Stomach (tissue), 8 donors: ENCODE measurements at regions not wholly inside any gene's neighbourhood (a gene's known extent, or its start where the extent isn't known, plus 50 kb on each side); places are given as distances from the start of the nearest gene placed in this dataset.
"Not testable (repeated sequence)": the region's sequence is repeated elsewhere in the genome, so short reads cannot be mapped to it uniquely, and the experiment has no call there.

ENCODE experiments used
- DNase-seq, 2 donors: peaks; one replicate each; pipeline versions ENCODE4 v3.0.0 to v3.0.0-alpha.2; 2013 to 2019
- H3K27ac ChIP-seq, 5 donors: fragments of 200-600 bp in 4 of 5; sonication (generic) in 4 of 5; one replicate each; pipeline ENCODE4 v1.5.1; 2013 to 2019; ENCODE audit warnings: mild to moderate bottlenecking in 1 of 5, moderate library complexity in 1 of 5
- H3K27me3 ChIP-seq, 3 donors: fragments of 200-600 bp; sonication (generic); one replicate each; pipeline ENCODE4 v1.5.1; 2017 to 2019; ENCODE audit warnings: mixed run types in 1 of 3
- H3K36me3 ChIP-seq, 4 donors: fragments of 200-600 bp; sonication (generic); 1 replicate in 3 of 4; 2 replicates in 1 of 4; pipeline ENCODE4 v1.5.1; 2016 to 2019
- H3K4me1 ChIP-seq, 4 donors: fragments of 200-600 bp; sonication (generic); one replicate each; pipeline ENCODE4 v1.5.1; 2016 to 2019
- H3K4me3 ChIP-seq, 4 donors: fragments of 200-600 bp; sonication (generic) in 3 of 4; one replicate each; pipeline ENCODE4 v1.5.1; 2016 to 2019; ENCODE audit warnings: mild to moderate bottlenecking in 1 of 4
- H3K9me3 ChIP-seq, 4 donors: fragments of 200-600 bp; sonication (generic); one replicate each; pipeline ENCODE4 v1.5.1; 2016 to 2019
- CTCF ChIP-seq, 7 experiments: fragments of 450-650 bp in 4 of 7; fragments of 200-600 bp in 3 of 7; sonication (generic) in 3 of 7; IDR thresholded peaks; one replicate each; pipeline ENCODE4 v1.5.1; 2016 to 2019; ENCODE audit warnings: antibody characterized with exemption in 7 of 7, control low read depth in 2 of 7, mild to moderate bottlenecking in 1 of 7
- EP300 ChIP-seq: sonication (generic); formaldehyde crosslinking; IDR thresholded peaks from one replicate; pipeline ENCODE4 v1.6.1; 2017; ENCODE audit warnings: antibody characterized with exemption
- POLR2A ChIP-seq, 4 donors: fragments of 450-650 bp; IDR thresholded peaks; one replicate each; pipeline ENCODE4 v1.6.1; 2016; ENCODE audit warnings: antibody characterized with exemption in 4 of 4, control low read depth in 2 of 4, mild to moderate bottlenecking in 1 of 4, moderate library complexity in 1 of 4
- POLR2AphosphoS5 ChIP-seq, 3 donors: sonication (generic); formaldehyde crosslinking; IDR thresholded peaks; one replicate each; pipeline ENCODE4 v1.6.1; 2016; ENCODE audit warnings: antibody characterized with exemption in 3 of 3
- WGBS, 5 donors: extraction: QIAGEN DNeasy Blood & Tissue Kit in 3 of 5; methylation state at CpG; one replicate each; pipeline versions ENCODE4 v1.1.5 to v1.1.7; 2013 to 2018; 5-methylcytosine and 5-hydroxymethylcytosine counted together
- intact Hi-C: fragments of 100-400 bp; cut with DNase I; formaldehyde crosslinking; loops from one replicate; pipeline ENCODE4 v1.15.1; 2023; ENCODE audit warnings: low total_unique reads
- donor health status: healthy with polysubstance abuse.
- donor health status: Bipolar disorder and iron deficiency.
- donor health status: healthy.

GRCh38 chr13:44676534-44676933 lies 100.4 kb upstream of the TSC22D1 start:
- Histone ChIP-seq H3K36me3 (no peaks in the 10 kb centered on the region), H3K27me3 (no peaks in the 10 kb centered on the region), H3K9me3 (no peaks in the 10 kb centered on the region), H3K4me3 (no peak overlapping the region), H3K4me1 (no peaks in the 10 kb centered on the region), H3K27ac (no peak overlapping the region)
- no peak for DNase-seq
- 59 to 69% (median 66%) methylated on average over 3 of the region's 3 CpGs for WGBS, 5 donors
- intact Hi-C loops: no loop called here
- TF ChIP-seq POLR2AphosphoS5 (IDR thresholded peaks at IDR 0.05) (no peak), POLR2A (IDR thresholded peaks at IDR 0.05) (no peak), EP300 (no peak), CTCF (IDR thresholded peaks at IDR 0.05) (no peak)

GRCh38 chr13:44669534-44669933 lies 93.4 kb upstream of the TSC22D1 start:
- intact Hi-C loops: no loop called here
- no peak for DNase-seq
- 82 to 89% (median 86%) methylated on average over 4 of the region's 4 CpGs for WGBS, 5 donors

GRCh38 chr13:44668688-44669087 lies 92.6 kb upstream of the TSC22D1 start:
- Histone ChIP-seq H3K4me1 (peaks cover 0 to 9% (median 0%) of the 10 kb centered on the region in 4 donors), H3K27me3 (no peaks in the 10 kb centered on the region), H3K27ac (no peak overlapping the region), H3K4me3 (no peak overlapping the region), H3K9me3 (no peaks in the 10 kb centered on the region), H3K36me3 (no peaks in the 10 kb centered on the region)
- TF ChIP-seq POLR2AphosphoS5 (IDR thresholded peaks at IDR 0.05) (no peak), CTCF (IDR thresholded peaks at IDR 0.05) (no peak), POLR2A (IDR thresholded peaks at IDR 0.05) (no peak), EP300 (no peak)
- DNase-seq: no peak
- WGBS, 5 donors: 60 to 76% (median 67%) methylated on average over 2 of the region's 2 CpGs
- intact Hi-C loops: no loop called here

More at GRCh38 chr13:44669534-44669933, 93.4 kb upstream of the TSC22D1 start:
- no peak for TF ChIP-seq EP300
- no peak for TF ChIP-seq POLR2A (IDR thresholded peaks at IDR 0.05)
- no peak for TF ChIP-seq CTCF (IDR thresholded peaks at IDR 0.05)
- no peak for TF ChIP-seq POLR2AphosphoS5 (IDR thresholded peaks at IDR 0.05)
- Histone ChIP-seq H3K9me3 (no peaks in the 10 kb centered on the region), H3K4me3 (no peak overlapping the region), H3K36me3 (no peaks in the 10 kb centered on the region), H3K4me1 (peaks cover 0 to 9% (median 0%) of the 10 kb centered on the region in 4 donors), H3K27ac (no peak overlapping the region), H3K27me3 (no peaks in the 10 kb centered on the region)

- intact Hi-C loops: no loop called here
- WGBS, 5 donors: 58 to 77% (median 70%) methylated on average over 3 of the region's 3 CpGs
- Histone ChIP-seq H3K4me3 (no peak overlapping the region), H3K27me3 (no peaks in the 10 kb centered on the region), H3K27ac (no peak overlapping the region), H3K36me3 (no peaks in the 10 kb centered on the region), H3K9me3 (no peaks in the 10 kb centered on the region), H3K4me1 (peaks cover 0 to 9% (median 0%) of the 10 kb centered on the region in 4 donors)
- peak in 1 of 2 donors; percentile 12 for DNase-seq
- TF ChIP-seq CTCF (IDR thresholded peaks at IDR 0.05) (no peak), POLR2A (IDR thresholded peaks at IDR 0.05) (no peak), EP300 (no peak), POLR2AphosphoS5 (IDR thresholded peaks at IDR 0.05) (no peak)
Measured at GRCh38 chr13:44667943-44668342, 91.8 kb upstream of the TSC22D1 start.

- DNase-seq, H3K27me3 ChIP-seq, H3K27ac ChIP-seq, intact Hi-C loops, H3K4me1 ChIP-seq, H3K9me3 ChIP-seq, H3K36me3 ChIP-seq, H3K4me3 ChIP-seq: not testable (repeated sequence)
- 83 to 92% (median 89%) methylated on average over 3 of the region's 3 CpGs for WGBS, 5 donors
Measured at GRCh38 chr13:44666538-44666937, 90.4 kb upstream of the TSC22D1 start.
